NCI-H748 (cell line): ENCODE measurements at regions not wholly inside any gene's neighbourhood (a gene's known extent, or its start where the extent isn't known, plus 50 kb on each side); places are given as distances from the start of the nearest gene placed in this dataset.
"Not testable (repeated sequence)": the region's sequence is repeated elsewhere in the genome, so short reads cannot be mapped to it uniquely, and the experiment has no call there.

Source experiments
- DNase-seq: peaks from one replicate; lab custom pipeline; 2025; ENCODE audit not compliant: unreplicated experiment; lab: John Stamatoyannopoulos, UW

GRCh38 chr6:168834042-168834587 is 393.1 kb downstream of the SMOC2 start:
- no peak for DNase-seq

GRCh38 chr6:168828800-168829199 is 387.8 kb downstream of the SMOC2 start:
- no peak for DNase-seq

- no peak for DNase-seq
These were observed 387.1 kb downstream of the SMOC2 start for GRCh38 chr6:168828035-168828434.

- no peak for DNase-seq
These were observed 386.5 kb downstream of the SMOC2 start for GRCh38 chr6:168827586-168827871.

GRCh38 chr6:168826726-168827585 is 386.0 kb downstream of the SMOC2 start:
- DNase-seq, result no peak

- DNase-seq, result no peak
These were observed 385.1 kb downstream of the SMOC2 start for GRCh38 chr6:168826078-168826390.

GRCh38 chr6:168825226-168826077 is 384.5 kb downstream of the SMOC2 start:
- DNase-seq, result no peak

- no peak for DNase-seq
These were observed 382.6 kb downstream of the SMOC2 start for GRCh38 chr6:168823397-168824212.

GRCh38 chr6:168822376-168822775 is 381.4 kb downstream of the SMOC2 start:
- DNase-seq, result no peak

GRCh38 chr6:168819546-168819945 is 378.6 kb downstream of the SMOC2 start:
- no peak for DNase-seq

GRCh38 chr6:168817558-168818159 is 376.7 kb downstream of the SMOC2 start:
- DNase-seq, result no peak

GRCh38 chr6:168815229-168815628 is 374.2 kb downstream of the SMOC2 start:
- DNase-seq, result peak; percentile 8

GRCh38 chr6:168808232-168808631 is 367.2 kb downstream of the SMOC2 start:
- no peak for DNase-seq

GRCh38 chr6:168804331-168804730 is 363.3 kb downstream of the SMOC2 start:
- DNase-seq, result no peak

GRCh38 chr6:168803874-168804273 is 362.9 kb downstream of the SMOC2 start:
- DNase-seq, result no peak

GRCh38 chr6:168799067-168799466 is 358.1 kb downstream of the SMOC2 start:
- DNase-seq, result peak; percentile 14

- no peak for DNase-seq
These were observed 355.1 kb downstream of the SMOC2 start for GRCh38 chr6:168796106-168796505.

- DNase-seq, result not testable (repeated sequence)
These were observed 354.6 kb downstream of the SMOC2 start for GRCh38 chr6:168795611-168796010.

- DNase-seq, result no peak
These were observed 353.5 kb downstream of the SMOC2 start for GRCh38 chr6:168794491-168794890.

- no peak for DNase-seq
These were observed 352.7 kb downstream of the SMOC2 start for GRCh38 chr6:168793649-168794048.

GRCh38 chr6:168791917-168792316 is 350.9 kb downstream of the SMOC2 start:
- no peak for DNase-seq
